ENCODE measurements at regions not wholly inside any gene's neighbourhood (a gene's known extent, or its start where the extent isn't known, plus 50 kb on each side); places are given as distances from the start of the nearest gene placed in this dataset.

- no peak overlapping the region for H3K27ac Mint-ChIP-seq
- no peaks in the 10 kb centered on the region for H3K9me3 Mint-ChIP-seq
- DNase-seq (ENCODE audit: low spot score), result no peak
- H3K4me3 Mint-ChIP-seq, result no peak overlapping the region
- H3K36me3 Mint-ChIP-seq (ENCODE audit: low read depth), result no peaks in the 10 kb centered on the region
- H3K4me1 Mint-ChIP-seq (ENCODE audit: low read depth), result no peaks in the 10 kb centered on the region
- H3K27me3 Mint-ChIP-seq (ENCODE audit: low read depth), result peaks cover 14% of the 10 kb centered on the region
Measured at GRCh38 chr11:113634940-113635575, 71.0 kb downstream of the TMPRSS5 start.

- Mint-ChIP-seq H3K4me3 (no peak overlapping the region), H3K27me3 (ENCODE audit: low read depth) (peaks cover 22% of the 10 kb centered on the region), H3K4me1 (ENCODE audit: low read depth) (no peaks in the 10 kb centered on the region), H3K36me3 (ENCODE audit: low read depth) (no peaks in the 10 kb centered on the region), H3K27ac (no peak overlapping the region), H3K9me3 (no peaks in the 10 kb centered on the region)
- DNase-seq (ENCODE audit: low spot score), result no peak
Measured at GRCh38 chr11:113632981-113633380, 73.1 kb downstream of the TMPRSS5 start.

- H3K36me3 Mint-ChIP-seq (ENCODE audit: low read depth), result no peaks in the 10 kb centered on the region
Measured at GRCh38 chr11:113629562-113629961, 76.5 kb downstream of the TMPRSS5 start.

GRCh38 chr11:113628912-113629311, 77.2 kb downstream of the TMPRSS5 start:
- no peak for DNase-seq (ENCODE audit: low spot score)
- H3K27me3 Mint-ChIP-seq (ENCODE audit: low read depth), result peaks cover 19% of the 10 kb centered on the region
- H3K27ac Mint-ChIP-seq, result no peak overlapping the region
- no peak overlapping the region for H3K4me3 Mint-ChIP-seq
- H3K36me3 Mint-ChIP-seq (ENCODE audit: low read depth), result no peaks in the 10 kb centered on the region
- H3K4me1 Mint-ChIP-seq (ENCODE audit: low read depth), result no peaks in the 10 kb centered on the region
- H3K9me3 Mint-ChIP-seq, result no peaks in the 10 kb centered on the region

More at GRCh38 chr11:113629562-113629961, 76.5 kb downstream of the TMPRSS5 start:
- no peak overlapping the region for H3K4me3 Mint-ChIP-seq
- H3K4me1 Mint-ChIP-seq (ENCODE audit: low read depth), result no peaks in the 10 kb centered on the region
- no peak overlapping the region for H3K27ac Mint-ChIP-seq
- no peak for DNase-seq (ENCODE audit: low spot score)
- H3K27me3 Mint-ChIP-seq (ENCODE audit: low read depth), result peaks cover 16% of the 10 kb centered on the region
- no peaks in the 10 kb centered on the region for H3K9me3 Mint-ChIP-seq

GRCh38 chr11:113627946-113628345, 78.2 kb downstream of the TMPRSS5 start:
- Mint-ChIP-seq H3K27me3 (ENCODE audit: low read depth) (peaks cover 23% of the 10 kb centered on the region), H3K9me3 (no peaks in the 10 kb centered on the region), H3K4me1 (ENCODE audit: low read depth) (no peaks in the 10 kb centered on the region), H3K4me3 (no peak overlapping the region), H3K27ac (no peak overlapping the region), H3K36me3 (ENCODE audit: low read depth) (no peaks in the 10 kb centered on the region)
- no peak for DNase-seq (ENCODE audit: low spot score)

- Mint-ChIP-seq H3K36me3 (ENCODE audit: low read depth) (no peaks in the 10 kb centered on the region), H3K9me3 (no peaks in the 10 kb centered on the region), H3K4me3 (no peak overlapping the region), H3K27ac (no peak overlapping the region), H3K4me1 (ENCODE audit: low read depth) (no peaks in the 10 kb centered on the region), H3K27me3 (ENCODE audit: low read depth) (peaks cover 22% of the 10 kb centered on the region)
- DNase-seq (ENCODE audit: low spot score), result no peak
Measured at GRCh38 chr11:113627297-113627696, 78.8 kb downstream of the TMPRSS5 start.

- Mint-ChIP-seq H3K27me3 (ENCODE audit: low read depth) (peaks cover 25% of the 10 kb centered on the region), H3K36me3 (ENCODE audit: low read depth) (no peaks in the 10 kb centered on the region), H3K27ac (no peak overlapping the region), H3K4me1 (ENCODE audit: low read depth) (no peaks in the 10 kb centered on the region), H3K9me3 (no peaks in the 10 kb centered on the region), H3K4me3 (no peak overlapping the region)
- DNase-seq (ENCODE audit: low spot score), result no peak
Measured at GRCh38 chr11:113626736-113627135, 79.4 kb downstream of the TMPRSS5 start.

GRCh38 chr11:113623114-113623513, 83.0 kb downstream of the TMPRSS5 start:
- H3K4me1 Mint-ChIP-seq (ENCODE audit: low read depth), result no peaks in the 10 kb centered on the region
- no peak overlapping the region for H3K4me3 Mint-ChIP-seq
- H3K36me3 Mint-ChIP-seq (ENCODE audit: low read depth), result no peaks in the 10 kb centered on the region
- peaks cover 6% of the 10 kb centered on the region for H3K9me3 Mint-ChIP-seq
- H3K27ac Mint-ChIP-seq, result no peak overlapping the region
- DNase-seq (ENCODE audit: low spot score), result no peak
- peaks cover 24% of the 10 kb centered on the region for H3K27me3 Mint-ChIP-seq (ENCODE audit: low read depth)

GRCh38 chr11:113618360-113618759, 87.7 kb downstream of the TMPRSS5 start:
- no peak overlapping the region for H3K27ac Mint-ChIP-seq
- no peak overlapping the region for H3K4me3 Mint-ChIP-seq
- no peaks in the 10 kb centered on the region for H3K36me3 Mint-ChIP-seq (ENCODE audit: low read depth)
- DNase-seq (ENCODE audit: low spot score), result no peak
- H3K4me1 Mint-ChIP-seq (ENCODE audit: low read depth), result peaks cover 4% of the 10 kb centered on the region
- peaks cover 6% of the 10 kb centered on the region for H3K9me3 Mint-ChIP-seq
- peaks cover 40% of the 10 kb centered on the region for H3K27me3 Mint-ChIP-seq (ENCODE audit: low read depth)

- DNase-seq (ENCODE audit: low spot score), result no peak
- no peak overlapping the region for H3K4me3 Mint-ChIP-seq
- H3K4me1 Mint-ChIP-seq (ENCODE audit: low read depth), result peaks cover 4% of the 10 kb centered on the region
- H3K27ac Mint-ChIP-seq, result no peak overlapping the region
- H3K27me3 Mint-ChIP-seq (ENCODE audit: low read depth), result peaks cover 34% of the 10 kb centered on the region
- H3K36me3 Mint-ChIP-seq (ENCODE audit: low read depth), result no peaks in the 10 kb centered on the region
- H3K9me3 Mint-ChIP-seq, result peaks cover 10% of the 10 kb centered on the region
Measured at GRCh38 chr11:113615773-113616172, 90.3 kb downstream of the TMPRSS5 start.

- no peak for DNase-seq (ENCODE audit: low spot score)
- Mint-ChIP-seq H3K36me3 (ENCODE audit: low read depth) (no peaks in the 10 kb centered on the region), H3K4me3 (no peak overlapping the region), H3K27ac (no peak overlapping the region), H3K9me3 (peaks cover 10% of the 10 kb centered on the region), H3K4me1 (ENCODE audit: low read depth) (peaks cover 4% of the 10 kb centered on the region), H3K27me3 (ENCODE audit: low read depth) (peaks cover 34% of the 10 kb centered on the region)
Measured at GRCh38 chr11:113615098-113615497, 91.0 kb downstream of the TMPRSS5 start.

- Mint-ChIP-seq H3K9me3 (peaks cover 5% of the 10 kb centered on the region), H3K4me3 (no peak overlapping the region)
Measured at GRCh38 chr11:113614097-113614496, 92.0 kb downstream of the TMPRSS5 start.

GRCh38 chr11:113613619-113614018, 92.5 kb downstream of the TMPRSS5 start:
- Mint-ChIP-seq H3K36me3 (ENCODE audit: low read depth) (no peaks in the 10 kb centered on the region), H3K4me3 (no peak overlapping the region), H3K4me1 (ENCODE audit: low read depth) (peaks cover 4% of the 10 kb centered on the region), H3K27me3 (ENCODE audit: low read depth) (peaks cover 25% of the 10 kb centered on the region), H3K27ac (no peak overlapping the region), H3K9me3 (peaks cover 4% of the 10 kb centered on the region)
- DNase-seq (ENCODE audit: low spot score), result no peak

More at GRCh38 chr11:113614097-113614496, 92.0 kb downstream of the TMPRSS5 start:
- Mint-ChIP-seq H3K27me3 (ENCODE audit: low read depth) (peaks cover 27% of the 10 kb centered on the region), H3K27ac (no peak overlapping the region), H3K4me1 (ENCODE audit: low read depth) (peaks cover 4% of the 10 kb centered on the region), H3K36me3 (ENCODE audit: low read depth) (no peaks in the 10 kb centered on the region)
- DNase-seq (ENCODE audit: low spot score), result no peak

- Mint-ChIP-seq H3K27me3 (ENCODE audit: low read depth) (peaks cover 43% of the 10 kb centered on the region), H3K36me3 (ENCODE audit: low read depth) (no peaks in the 10 kb centered on the region), H3K4me3 (no peak overlapping the region), H3K27ac (no peak overlapping the region), H3K9me3 (peaks cover 17% of the 10 kb centered on the region), H3K4me1 (ENCODE audit: low read depth) (no peaks in the 10 kb centered on the region)
- DNase-seq (ENCODE audit: low spot score), result no peak
Measured at GRCh38 chr11:113604186-113604585, 101.9 kb downstream of the TMPRSS5 start.
